Heart right ventricle (tissue), 16 donors: ENCODE measurements at regions not wholly inside any gene's neighbourhood (a gene's known extent, or its start where the extent isn't known, plus 50 kb on each side); places are given as distances from the start of the nearest gene placed in this dataset.

Experiments
- ATAC-seq, 8 donors: fragments of 200-7000 bp; cut with Tn5 transposase; one replicate each; pipeline ENCODE4 v1.9.1; 2020; ENCODE audit warnings: mild to moderate bottlenecking in 8 of 8, moderate library complexity in 8 of 8, moderate number of reproducible peaks in 1 of 8
- DNase-seq, 2 donors: peaks; one replicate each; pipeline ENCODE4 v3.0.0-alpha.2; 2020
- H3K27ac ChIP-seq, 10 donors: fragments of 200-600 bp; sonication (generic) in 2 of 10; one replicate each; pipeline versions ENCODE4 v1.5.0 to v1.8.0; 2020 to 2022; ENCODE audit warnings: mild to moderate bottlenecking in 3 of 10
- H3K27me3 ChIP-seq, 7 donors: fragments of 200-600 bp; one replicate each; pipeline ENCODE4 v1.8.0; 2021 to 2022; ENCODE audit warnings: mild to moderate bottlenecking in 2 of 7
- H3K36me3 ChIP-seq, 9 donors: fragments of 200-600 bp; sonication (generic) in 1 of 9; one replicate each; pipeline versions ENCODE4 v1.5.0 to v1.8.0; 2020 to 2022; ENCODE audit warnings: mild to moderate bottlenecking in 2 of 9
- H3K4me1 ChIP-seq, 9 donors: fragments of 200-600 bp; sonication (generic) in 1 of 9; one replicate each; pipeline versions ENCODE4 v1.5.0 to v1.8.0; 2020 to 2022; ENCODE audit warnings: mild to moderate bottlenecking in 4 of 9
- H3K4me3 ChIP-seq, 10 donors: fragments of 200-600 bp; sonication (generic) in 2 of 10; one replicate each; pipeline versions ENCODE4 v1.5.0 to v1.8.0; 2020 to 2022; ENCODE audit warnings: mild to moderate bottlenecking in 7 of 10, moderate library complexity in 2 of 10
- H3K9me3 ChIP-seq, 11 donors: fragments of 200-600 bp in 10 of 11; sonication (generic) in 2 of 11; one replicate each; pipeline versions ENCODE4 v1.5.0 to v1.8.0; 2013 to 2022; ENCODE audit warnings: mild to moderate bottlenecking in 2 of 11, control low read depth in 1 of 11, moderate library complexity in 1 of 11
- WGBS, 2 donors: extraction: QIAGEN DNeasy Blood & Tissue Kit; methylation state at CpG; one replicate each; pipeline ENCODE4 v1.1.7; 2013; ENCODE audit warnings: inconsistent platforms in 1 of 2; 5-methylcytosine and 5-hydroxymethylcytosine counted together
- intact Hi-C, 10 donors: fragments of 100-400 bp; cut with DNase I; formaldehyde crosslinking; loops; one replicate each; pipeline versions ENCODE4 v1.11.1 to v1.14.2; 2022
- TF ChIP-seq, protein P1 (sequence below), 9 donors: fragments of 200-600 bp; sonication (generic) in 2 of 9; IDR thresholded peaks; one replicate each; pipeline versions ENCODE4 v1.5.0 to v1.8.0; 2021 to 2022; ENCODE audit warnings: antibody characterized with exemption in 9 of 9, mild to moderate bottlenecking in 5 of 9, moderate library complexity in 1 of 9
- donor health status: Arrhythmogenic right ventricular cardiomyopathy.
- donor health status: ischemic (EF 13 %, LVEDD 7.1; RV severe dilation, severe dysfunction).
- donor health status: healthy with polysubstance abuse.
- donor health status: DM: no; HTN: yes; CAD: no.
- donor health status: DM: no; HTN: no; CAD: no.
- donor health status: ischemic (EF 25% LVEDD 6.9; RV normal size, moderate dysfunction).
- donor health status: ischemic (EF 25% LVEDD 5.7; RV mildly dilated, moderate dysfunction).
- donor health status: healthy.
- donor health status: DM: yes; HTN: yes; CAD: no.
- donor health status: Ischemic cardiomyopathy.
- donor health status: ischemic (EF 35%, LVEDD 5.7; RV mildly dilated, moderate dysfunction).
- donor health status: nonischemic (EF 11% LVEDD 7.7; RV severe dilation, severe dysfunction).
- donor health status: DM: yes; HTN: yes; CAD: no.
- donor health status: PGD.
- donor health status: ischemic (EF 29% LVEDD 5.4; RV normal size, mild dysfunction).
- donor health status: nonischemic (EF 23%, LVEDD 6.1; RV moderate dilation, normal function).

DNA sequence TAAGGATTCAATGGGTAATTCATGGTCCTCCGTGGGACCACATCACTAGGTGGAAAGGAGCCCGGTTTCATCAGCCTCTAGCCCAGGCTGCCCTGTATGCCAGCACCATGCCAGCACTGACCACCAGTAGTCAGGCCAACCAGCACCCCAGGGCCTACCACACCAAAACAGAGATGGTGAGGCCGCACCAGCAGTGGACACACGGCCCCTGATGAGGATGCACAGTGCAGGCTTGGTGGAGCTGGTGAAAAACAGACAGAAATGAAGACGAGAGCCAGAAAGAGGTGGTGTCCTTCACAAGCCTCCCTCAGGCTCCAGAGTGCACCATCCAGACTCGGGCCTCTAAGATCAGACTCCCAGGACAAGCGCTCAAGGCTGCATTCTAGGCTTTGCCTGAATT is 128.2 kb downstream of the MED10 start:
- ATAC-seq (no peak), DNase-seq (no peak)
- no peaks in the 10 kb centered on the region for H3K4me1 ChIP-seq
- H3K4me3 ChIP-seq: no peak overlapping the region
- TF ChIP-seq, protein P1, sequence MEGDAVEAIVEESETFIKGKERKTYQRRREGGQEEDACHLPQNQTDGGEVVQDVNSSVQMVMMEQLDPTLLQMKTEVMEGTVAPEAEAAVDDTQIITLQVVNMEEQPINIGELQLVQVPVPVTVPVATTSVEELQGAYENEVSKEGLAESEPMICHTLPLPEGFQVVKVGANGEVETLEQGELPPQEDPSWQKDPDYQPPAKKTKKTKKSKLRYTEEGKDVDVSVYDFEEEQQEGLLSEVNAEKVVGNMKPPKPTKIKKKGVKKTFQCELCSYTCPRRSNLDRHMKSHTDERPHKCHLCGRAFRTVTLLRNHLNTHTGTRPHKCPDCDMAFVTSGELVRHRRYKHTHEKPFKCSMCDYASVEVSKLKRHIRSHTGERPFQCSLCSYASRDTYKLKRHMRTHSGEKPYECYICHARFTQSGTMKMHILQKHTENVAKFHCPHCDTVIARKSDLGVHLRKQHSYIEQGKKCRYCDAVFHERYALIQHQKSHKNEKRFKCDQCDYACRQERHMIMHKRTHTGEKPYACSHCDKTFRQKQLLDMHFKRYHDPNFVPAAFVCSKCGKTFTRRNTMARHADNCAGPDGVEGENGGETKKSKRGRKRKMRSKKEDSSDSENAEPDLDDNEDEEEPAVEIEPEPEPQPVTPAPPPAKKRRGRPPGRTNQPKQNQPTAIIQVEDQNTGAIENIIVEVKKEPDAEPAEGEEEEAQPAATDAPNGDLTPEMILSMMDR (IDR thresholded peaks at IDR 0.05): no peak
- WGBS, 2 donors: 87% methylated on average over 7 of the region's 7 CpGs
- H3K9me3 ChIP-seq: peaks cover 0 to 9% (median 0%) of the 10 kb centered on the region in 11 donors
- no peaks in the 10 kb centered on the region for H3K36me3 ChIP-seq
- H3K27me3 ChIP-seq: peaks cover 0 to 6% (median 0%) of the 10 kb centered on the region in 7 donors
- intact Hi-C loops: no loop called here
- no peak overlapping the region for H3K27ac ChIP-seq

GRCh38 chr5:6248132-6248531 is 130.2 kb downstream of the MED10 start:
- ATAC-seq: no peak
- no peak for DNase-seq
- Histone ChIP-seq H3K27me3 (peaks cover 0 to 6% (median 0%) of the 10 kb centered on the region in 7 donors), H3K36me3 (no peaks in the 10 kb centered on the region), H3K27ac (no peak overlapping the region), H3K4me1 (no peaks in the 10 kb centered on the region), H3K4me3 (no peak overlapping the region), H3K9me3 (peaks cover 0 to 9% (median 0%) of the 10 kb centered on the region in 11 donors)
- 78 to 79% methylated on average over 5 of the region's 5 CpGs for WGBS, 2 donors
- TF ChIP-seq, protein P1 (IDR thresholded peaks at IDR 0.05): no peak
- intact Hi-C loops: no loop called here

GRCh38 chr5:6246820-6247437 is 131.4 kb downstream of the MED10 start:
- no peak for DNase-seq
- Histone ChIP-seq H3K4me3 (no peak overlapping the region), H3K9me3 (peaks cover 0 to 9% (median 0%) of the 10 kb centered on the region in 11 donors), H3K27me3 (peaks cover 0 to 6% (median 0%) of the 10 kb centered on the region in 7 donors), H3K27ac (no peak overlapping the region), H3K4me1 (no peaks in the 10 kb centered on the region), H3K36me3 (no peaks in the 10 kb centered on the region)
- WGBS, 2 donors: 82% methylated on average over 4 of the region's 4 CpGs
- TF ChIP-seq, protein P1 (IDR thresholded peaks at IDR 0.05): no peak
- no peak for ATAC-seq
- intact Hi-C loops: no loop called here

DNA sequence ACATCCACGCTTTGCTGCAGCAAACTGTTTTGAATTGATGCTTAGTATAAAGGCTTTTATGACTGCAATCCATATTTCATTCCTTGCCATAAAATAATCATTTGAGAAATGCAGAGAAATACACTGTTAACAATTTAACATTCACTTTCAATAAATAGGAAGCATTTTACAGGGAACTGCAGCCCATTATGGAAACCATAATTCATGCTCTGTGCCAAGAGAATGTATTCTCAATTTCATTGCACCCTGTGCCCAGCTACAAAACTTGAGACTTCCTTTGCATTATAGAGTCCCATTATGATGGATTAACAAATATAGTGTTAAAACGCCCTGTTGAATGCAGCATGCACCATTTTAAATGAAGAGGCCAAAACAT is 134.0 kb downstream of the MED10 start:
- no peaks in the 10 kb centered on the region for H3K27me3 ChIP-seq
- no peak overlapping the region for H3K27ac ChIP-seq
- DNase-seq (no peak), ATAC-seq (no peak)
- H3K4me1 ChIP-seq: no peaks in the 10 kb centered on the region
- TF ChIP-seq, protein P1 (IDR thresholded peaks at IDR 0.05): no peak
- peaks cover 0 to 20% (median 4%) of the 10 kb centered on the region in 11 donors for H3K9me3 ChIP-seq
- H3K36me3 ChIP-seq: no peaks in the 10 kb centered on the region
- intact Hi-C loops: no loop called here
- WGBS, 2 donors: 61 to 67% methylated on average over 2 of the region's 2 CpGs
- H3K4me3 ChIP-seq: no peak overlapping the region
